Gastroesophageal sphincter (tissue), 4 donors: ENCODE measurements at regions not wholly inside any gene's neighbourhood (a gene's known extent, or its start where the extent isn't known, plus 50 kb on each side); places are given as distances from the start of the nearest gene placed in this dataset.
A peak's percentile ranks its signal among the peaks of the same experiment; 100 is the strongest.

ENCODE experiments used
- ATAC-seq: fragments of 150-250 bp; one replicate; pipeline ENCODE4 v1.9.1; 2016; ENCODE audit warnings: mild to moderate bottlenecking, moderate library complexity
- H3K27ac ChIP-seq, 4 donors: fragments of 200-600 bp; sonication (generic) in 3 of 4; 1 replicate in 3 of 4; 2 replicates in 1 of 4; pipeline ENCODE4 v1.5.1; 2016 to 2019
- H3K27me3 ChIP-seq: fragments of 200-600 bp; sonication (generic); one replicate; pipeline ENCODE4 v1.5.1; 2019
- H3K36me3 ChIP-seq, 2 donors: fragments of 200-600 bp; sonication (generic); one replicate each; pipeline ENCODE4 v1.5.1; 2019; ENCODE audit warnings: control low read depth in 1 of 2
- H3K4me1 ChIP-seq, 3 donors: fragments of 200-600 bp; sonication (generic); 1 replicate in 2 of 3; 2 replicates in 1 of 3; pipeline ENCODE4 v1.5.1; 2016 to 2019; ENCODE audit warnings: control low read depth in 2 of 3
- H3K4me3 ChIP-seq, 2 donors: fragments of 200-600 bp; sonication (generic); one replicate each; pipeline ENCODE4 v1.5.1; 2019; ENCODE audit warnings: mild to moderate bottlenecking in 1 of 2, moderate library complexity in 1 of 2
- H3K9me3 ChIP-seq, 3 donors: fragments of 200-600 bp; sonication (generic); one replicate each; pipeline ENCODE4 v1.5.1; 2017 to 2019; ENCODE audit warnings: control low read depth in 2 of 3
- CTCF ChIP-seq, 4 experiments: fragments of 200-600 bp in 2 of 4; fragments of 450-650 bp in 2 of 4; sonication (generic) in 1 of 4; IDR thresholded peaks; one replicate each; pipeline ENCODE4 v1.5.1; 2017 to 2019; ENCODE audit warnings: antibody characterized with exemption in 4 of 4, mild to moderate bottlenecking in 2 of 4, moderate library complexity in 2 of 4
- EP300 ChIP-seq: sonication (generic); formaldehyde crosslinking; IDR thresholded peaks from one replicate; pipeline ENCODE4 v1.6.1; 2017; ENCODE audit warnings: antibody characterized with exemption, mild to moderate bottlenecking
- POLR2A ChIP-seq, 2 donors: fragments of 450-650 bp; IDR thresholded peaks; one replicate each; pipeline ENCODE4 v1.6.1; 2017; ENCODE audit warnings: antibody characterized with exemption in 2 of 2, mild to moderate bottlenecking in 2 of 2, moderate library complexity in 1 of 2
- POLR2AphosphoS5 ChIP-seq: sonication (generic); formaldehyde crosslinking; IDR thresholded peaks from one replicate; pipeline ENCODE4 v1.6.1; 2017; ENCODE audit warnings: antibody characterized with exemption
- WGBS, 2 donors: methylation state at CpG; one replicate each; pipeline ENCODE4 v1.1.5; 2018; ENCODE audit warnings: low coverage in 1 of 2; 5-methylcytosine and 5-hydroxymethylcytosine counted together

- no peak for ATAC-seq
- H3K9me3 ChIP-seq: no peaks in the 10 kb centered on the region
- H3K4me3 ChIP-seq: no peak overlapping the region
- H3K27me3 ChIP-seq: no peaks in the 10 kb centered on the region
- no peaks in the 10 kb centered on the region for H3K36me3 ChIP-seq
- TF ChIP-seq POLR2A (IDR thresholded peaks at IDR 0.05): no peak
- no peak for TF ChIP-seq POLR2AphosphoS5
- TF ChIP-seq CTCF (IDR thresholded peaks at IDR 0.05): no peak
- TF ChIP-seq EP300: no peak
- H3K27ac ChIP-seq: no peak overlapping the region
- 56 to 100% methylated on average over 1 to 3 of the region's 3 CpGs for WGBS, 2 donors
- no peaks in the 10 kb centered on the region for H3K4me1 ChIP-seq
These were observed 172.1 kb downstream of the MID1IP1 start for GRCh38 chrX:38973322-38973721.

GRCh38 chrX:38974542-38974941, 173.3 kb downstream of the MID1IP1 start:
- H3K4me3 ChIP-seq: no peak overlapping the region
- H3K27me3 ChIP-seq: no peaks in the 10 kb centered on the region
- no peak for ATAC-seq
- no peaks in the 10 kb centered on the region for H3K9me3 ChIP-seq
- TF ChIP-seq POLR2A (IDR thresholded peaks at IDR 0.05): no peak
- no peak for TF ChIP-seq EP300
- no peak for TF ChIP-seq CTCF (IDR thresholded peaks at IDR 0.05)
- TF ChIP-seq POLR2AphosphoS5: no peak
- no peak overlapping the region for H3K27ac ChIP-seq
- no peaks in the 10 kb centered on the region for H3K36me3 ChIP-seq
- H3K4me1 ChIP-seq: no peaks in the 10 kb centered on the region
- 76 to 100% methylated on average over 1 to 3 of the region's 3 CpGs for WGBS, 2 donors

- no peak for TF ChIP-seq POLR2A (IDR thresholded peaks at IDR 0.05)
- TF ChIP-seq POLR2AphosphoS5: no peak
- TF ChIP-seq EP300: no peak
- Histone ChIP-seq H3K9me3 (no peaks in the 10 kb centered on the region), H3K4me3 (no peak overlapping the region), H3K36me3 (no peaks in the 10 kb centered on the region), H3K4me1 (no peaks in the 10 kb centered on the region), H3K27me3 (no peaks in the 10 kb centered on the region), H3K27ac (no peak overlapping the region)
- no peak for ATAC-seq
These were observed 174.2 kb downstream of the MID1IP1 start for GRCh38 chrX:38975368-38975942.

GRCh38 chrX:38982370-38982769, 181.1 kb downstream of the MID1IP1 start:
- Histone ChIP-seq H3K36me3 (no peaks in the 10 kb centered on the region), H3K27ac (no peak overlapping the region), H3K4me3 (no peak overlapping the region), H3K4me1 (no peaks in the 10 kb centered on the region), H3K9me3 (no peaks in the 10 kb centered on the region), H3K27me3 (no peaks in the 10 kb centered on the region)
- WGBS, 2 donors: 80 to 86% methylated on average over 1 of the region's 3 CpGs
- ATAC-seq: no peak
- TF ChIP-seq EP300: no peak
- no peak for TF ChIP-seq CTCF (IDR thresholded peaks at IDR 0.05)
- TF ChIP-seq POLR2AphosphoS5: no peak
- TF ChIP-seq POLR2A (IDR thresholded peaks at IDR 0.05): no peak

GRCh38 chrX:38982843-38983242, 181.6 kb downstream of the MID1IP1 start:
- Histone ChIP-seq H3K4me3 (no peak overlapping the region), H3K9me3 (no peaks in the 10 kb centered on the region), H3K4me1 (no peaks in the 10 kb centered on the region), H3K27ac (no peak overlapping the region), H3K36me3 (no peaks in the 10 kb centered on the region), H3K27me3 (no peaks in the 10 kb centered on the region)
- TF ChIP-seq POLR2AphosphoS5: no peak
- no peak for ATAC-seq
- WGBS, 2 donors: 33% methylated on average over 1 to 3 of the region's 3 CpGs

GRCh38 chrX:38985375-38985774, 184.1 kb downstream of the MID1IP1 start:
- TF ChIP-seq POLR2A (IDR thresholded peaks at IDR 0.05): no peak
- no peak for TF ChIP-seq EP300
- TF ChIP-seq CTCF (IDR thresholded peaks at IDR 0.05): peak in 2 of 4 experiments; percentile 7 to 40
- TF ChIP-seq POLR2AphosphoS5: no peak

More at GRCh38 chrX:38985375-38985774, 184.1 kb downstream of the MID1IP1 start:
- Histone ChIP-seq H3K27me3 (no peaks in the 10 kb centered on the region), H3K36me3 (no peaks in the 10 kb centered on the region), H3K27ac (no peak overlapping the region), H3K9me3 (no peaks in the 10 kb centered on the region), H3K4me1 (no peaks in the 10 kb centered on the region), H3K4me3 (no peak overlapping the region)
- 0 to 50% methylated on average over 1 to 3 of the region's 3 CpGs for WGBS, 2 donors
- no peak for ATAC-seq
